Mammary epithelial cell (primary cell): ENCODE measurements at regions not wholly inside any gene's neighbourhood (a gene's known extent, or its start where the extent isn't known, plus 50 kb on each side); places are given as distances from the start of the nearest gene placed in this dataset.

Experiments
- CTCF ChIP-seq, 2 donors: IDR thresholded peaks in 1 of 2; conservative IDR thresholded peaks in 1 of 2; 2 replicates each; pipeline ENCODE4 v1.5.1; 2011 to 2012; ENCODE audit warnings: inconsistent platforms in 2 of 2, low read length in 2 of 2, mild to moderate bottlenecking in 2 of 2, control low read depth in 1 of 2, low read depth in 1 of 2; ENCODE audit not compliant: insufficient read depth in 1 of 2; ENCODE audit errors: extremely low read depth in 1 of 2
- EZH2 ChIP-seq: IDR thresholded peaks from 2 replicates; pipeline ENCODE4 v1.6.1; 2012; ENCODE audit warnings: low read length, inconsistent platforms, borderline replicate concordance

GRCh38 chr11:130585545-130585944 is 137.1 kb downstream of the ADAMTS15 start:
- TF ChIP-seq CTCF (conservative IDR thresholded peaks at IDR 0.05 in 1 of 2, IDR thresholded peaks at IDR 0.05 in 1 of 2; ENCODE audit: extremely low read depth in 1 of 2, insufficient read depth in 1 of 2, low read depth in 1 of 2, low read length in 2 of 2) = no peak
- no peak for TF ChIP-seq EZH2
